CMK (cell line): ENCODE measurements at regions not wholly inside any gene's neighbourhood (a gene's known extent, or its start where the extent isn't known, plus 50 kb on each side); places are given as distances from the start of the nearest gene placed in this dataset.

ENCODE experiments used
- DNase-seq: peaks from one replicate; pipeline ENCODE4 v3.0.0-alpha.2; 2010; ENCODE audit warnings: low read depth

DNA sequence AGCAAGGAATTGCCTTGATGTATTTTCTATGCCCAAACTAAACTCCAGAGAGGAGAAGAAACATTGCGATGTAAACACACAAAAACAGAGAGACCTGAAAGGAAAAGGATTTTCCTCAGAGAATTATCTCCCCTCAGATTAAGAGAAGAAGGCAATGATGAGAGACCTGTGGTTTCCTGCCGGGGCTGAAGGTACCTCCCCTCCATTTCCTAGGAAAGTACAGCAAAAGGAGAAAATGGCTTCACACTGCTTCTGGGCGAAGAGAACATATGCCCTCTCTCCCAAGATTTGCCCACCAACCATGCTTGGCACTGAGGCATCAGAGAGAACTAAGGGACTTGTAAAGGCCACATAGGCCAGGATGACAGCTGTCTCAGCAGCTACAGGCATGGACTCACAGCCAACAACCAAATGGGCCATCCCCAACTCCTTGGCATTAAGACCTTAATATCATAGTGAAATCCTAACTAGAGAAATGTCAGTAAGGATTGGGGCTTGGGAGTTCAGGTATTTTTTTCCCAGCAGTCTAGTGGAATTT lies 523.0 kb downstream of the PTPRC start:
- DNase-seq = no peak

DNA sequence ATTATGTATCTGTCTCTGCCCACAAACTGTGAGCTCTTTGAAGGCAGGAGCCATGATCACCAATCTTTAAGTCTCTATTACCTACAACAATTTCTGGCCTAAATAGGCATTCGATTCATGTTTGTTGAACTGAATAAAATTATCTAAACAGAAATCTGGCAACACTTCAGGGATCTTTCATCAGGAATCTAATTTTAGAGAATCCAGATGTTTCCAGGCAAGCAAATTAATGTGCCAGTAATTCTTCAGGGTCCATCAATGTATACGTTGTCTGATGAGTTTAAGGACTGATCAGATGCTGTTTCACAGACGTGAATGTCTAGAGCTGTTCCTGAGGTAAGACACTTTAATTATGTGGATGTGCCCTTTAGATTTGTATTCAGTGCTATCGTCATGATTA lies 524.4 kb downstream of the PTPRC start:
- DNase-seq = no peak

DNA sequence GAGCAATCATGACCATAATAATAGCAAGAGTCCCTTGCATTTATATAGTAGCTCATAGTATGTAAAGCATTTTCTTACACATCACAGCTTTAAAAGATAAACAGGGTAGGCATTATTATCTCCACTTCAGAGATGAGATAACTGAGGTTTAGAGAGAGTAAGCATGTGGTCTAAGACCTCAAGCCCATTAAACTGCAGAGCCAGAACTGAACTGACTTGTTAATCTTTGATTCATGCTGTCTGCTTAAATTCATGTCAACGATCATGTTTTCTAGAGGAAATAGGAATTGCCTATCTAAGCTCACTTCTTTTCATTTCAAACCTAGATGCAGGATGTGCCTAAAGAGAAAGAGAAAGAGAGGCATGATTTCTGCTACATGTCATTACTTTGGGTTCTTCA lies 524.8 kb downstream of the PTPRC start:
- no peak for DNase-seq

DNA sequence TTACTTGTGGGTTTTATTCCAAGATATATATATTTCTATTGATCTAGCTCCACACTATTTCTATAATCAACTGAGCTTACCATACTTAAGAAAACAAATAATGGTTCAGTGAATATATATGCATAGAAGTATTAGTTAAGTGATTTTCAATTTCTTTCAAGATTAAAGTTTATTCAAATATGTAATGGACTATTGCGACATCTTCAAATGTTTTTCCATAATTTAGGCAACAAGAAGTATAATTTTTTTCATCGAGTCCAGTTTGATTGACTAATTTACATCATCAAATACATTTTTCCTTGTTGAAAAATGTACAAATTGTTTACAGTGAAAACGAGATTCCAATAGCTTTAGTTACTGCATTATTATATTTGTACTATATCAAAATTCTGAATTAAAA lies 528.6 kb downstream of the PTPRC start:
- DNase-seq = no peak

DNA sequence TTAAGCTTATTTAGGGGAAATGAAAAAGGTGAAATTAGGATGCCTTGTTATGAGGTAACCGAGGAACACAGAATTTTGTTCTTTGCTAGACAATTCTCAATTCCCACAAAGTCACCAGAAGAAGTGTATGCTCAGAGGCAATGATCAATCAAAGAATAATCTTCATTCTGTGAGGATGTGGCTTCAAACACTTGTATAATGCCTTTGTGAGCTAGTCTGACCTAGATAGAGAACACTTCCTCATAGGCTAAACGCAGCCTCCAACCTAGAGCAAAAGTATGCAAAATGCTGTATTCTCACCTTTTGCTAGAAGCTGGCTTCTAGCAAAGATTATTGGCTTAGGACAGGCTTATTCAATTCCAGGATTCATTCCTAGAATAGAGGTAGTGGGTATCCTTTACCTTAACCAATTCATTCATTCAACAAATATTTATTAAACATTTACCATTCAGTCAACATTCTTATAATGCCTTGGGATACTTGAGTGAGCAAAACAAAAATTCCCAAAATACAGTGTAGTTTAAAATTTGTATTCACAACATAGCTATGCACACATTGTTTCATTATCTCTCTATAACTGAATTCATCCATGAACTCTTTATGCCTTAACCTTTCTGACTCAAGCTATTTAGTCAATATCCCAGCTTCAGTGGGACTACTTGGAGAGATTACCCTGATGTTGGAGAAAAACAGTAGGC lies 530.2 kb downstream of the PTPRC start:
- no peak for DNase-seq

DNA sequence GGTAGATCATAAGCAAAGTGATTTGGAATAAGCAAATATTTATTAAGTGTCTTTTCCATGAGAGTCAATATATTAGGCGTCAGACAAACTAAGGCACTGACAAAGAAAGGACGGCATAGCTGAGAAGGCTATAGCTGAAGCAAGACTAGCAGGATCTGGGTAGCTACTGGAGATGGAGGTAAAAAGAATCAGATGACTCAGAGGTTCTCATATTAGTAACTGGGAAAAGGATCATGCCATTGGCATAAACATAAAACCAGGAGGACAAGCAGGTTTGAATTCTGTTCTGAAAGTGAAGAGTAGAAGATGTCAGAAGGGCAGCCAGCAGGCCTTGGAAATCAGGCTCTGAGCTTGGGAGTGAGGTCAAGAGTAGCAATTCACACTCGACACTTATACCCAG lies 531.9 kb downstream of the PTPRC start:
- no peak for DNase-seq

DNA sequence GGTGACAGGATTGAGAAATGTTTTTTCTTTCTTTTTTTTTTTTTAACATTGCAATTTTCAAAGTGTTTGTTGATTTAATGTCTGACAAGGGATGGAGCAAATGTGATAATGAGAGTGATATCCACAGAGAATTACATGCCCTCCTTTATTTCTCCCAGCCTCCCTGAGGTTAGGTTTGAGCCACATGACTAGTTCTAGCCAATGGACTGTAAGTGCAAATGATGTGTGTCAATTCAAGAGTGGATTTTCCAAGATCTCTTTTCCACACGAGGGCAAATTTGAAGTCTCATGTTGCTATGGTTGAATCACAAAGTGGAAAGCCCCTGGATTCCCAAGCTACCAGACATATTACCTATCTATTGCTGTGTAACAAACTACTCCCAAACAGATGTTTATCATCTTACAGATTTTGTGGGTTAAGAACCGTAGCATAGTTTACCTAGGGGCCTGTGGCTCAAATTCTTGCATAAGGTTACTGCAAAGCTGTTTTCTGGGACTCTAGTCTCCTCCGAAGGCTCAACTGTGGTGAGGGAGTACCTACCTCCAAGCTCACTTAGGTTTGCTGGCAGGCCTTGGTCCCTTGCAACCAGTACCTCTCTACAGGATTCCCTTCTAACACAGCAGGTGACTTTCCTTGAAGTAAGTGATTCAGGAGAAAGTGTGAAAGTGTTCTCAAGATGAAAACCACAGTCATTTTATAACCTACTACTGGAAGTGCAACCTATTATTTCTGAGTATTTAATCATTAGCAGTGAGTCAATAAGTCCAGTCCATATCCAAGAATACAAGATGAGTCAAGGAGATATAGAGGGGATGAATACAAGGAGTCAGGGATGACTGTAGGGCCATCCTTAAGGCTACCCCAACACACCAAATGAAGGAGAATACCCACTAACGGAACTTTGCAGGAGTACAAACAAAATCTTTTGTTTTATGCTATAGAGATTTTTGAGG lies 533.6 kb downstream of the PTPRC start:
- no peak for DNase-seq

DNA sequence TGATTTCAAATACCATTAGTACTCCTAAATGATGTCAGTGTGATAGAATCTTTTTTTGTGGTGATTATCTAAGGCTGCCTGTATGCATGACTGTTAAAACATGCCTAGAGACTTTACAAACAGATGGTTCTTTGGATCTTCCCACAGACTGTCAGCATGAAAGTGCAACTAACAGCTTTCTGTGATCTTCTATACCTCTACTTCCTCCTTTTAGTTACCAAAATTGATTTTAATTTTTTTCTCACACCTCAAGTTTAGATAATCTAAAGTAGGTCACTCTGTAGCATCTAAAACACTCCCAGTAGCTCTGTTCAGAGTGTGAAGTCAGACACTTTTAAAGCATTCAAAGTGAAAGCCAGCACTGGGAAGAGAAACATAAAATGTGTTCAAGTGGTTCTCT lies 534.5 kb downstream of the PTPRC start:
- DNase-seq = peak; percentile 33

DNA sequence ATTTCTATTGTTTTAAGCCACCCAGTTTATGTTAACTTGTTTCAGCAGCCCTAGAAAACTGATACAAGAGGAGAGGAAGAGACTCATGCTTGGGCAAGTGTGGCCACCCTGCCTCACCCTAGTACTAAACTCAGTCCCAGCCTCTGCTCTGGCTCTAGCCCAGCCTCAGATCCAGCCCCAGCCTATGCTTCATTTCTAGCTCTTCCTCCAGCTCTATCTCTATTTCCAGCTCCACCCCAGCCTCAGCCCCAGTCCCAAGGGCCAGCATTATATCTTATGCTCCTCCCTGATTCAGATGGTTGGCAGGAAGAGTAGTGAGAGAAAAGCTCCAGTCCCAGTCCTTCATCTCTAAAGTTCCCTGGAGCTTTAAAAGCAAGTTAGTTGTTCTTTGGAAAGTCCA lies 535.5 kb downstream of the PTPRC start:
- DNase-seq = no peak

DNA sequence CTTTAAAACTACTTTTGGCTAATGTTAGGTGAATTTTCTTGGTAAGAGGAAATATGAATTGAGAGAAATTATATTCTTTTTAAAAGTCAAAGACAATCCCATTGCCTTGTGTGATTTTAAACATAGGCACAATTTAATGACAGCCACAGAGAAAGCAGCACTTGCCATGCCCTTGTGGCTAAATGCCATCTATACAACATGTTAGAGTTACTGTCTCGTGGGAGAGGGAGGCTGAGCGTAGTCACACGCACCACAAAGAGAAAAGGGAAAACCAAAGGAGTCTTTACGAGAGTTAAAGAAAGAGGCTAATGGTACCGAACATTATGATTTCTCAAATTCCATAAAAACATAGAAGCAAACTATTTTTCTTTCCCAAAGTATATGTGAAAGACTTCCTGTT lies 537.9 kb downstream of the PTPRC start:
- no peak for DNase-seq

DNA sequence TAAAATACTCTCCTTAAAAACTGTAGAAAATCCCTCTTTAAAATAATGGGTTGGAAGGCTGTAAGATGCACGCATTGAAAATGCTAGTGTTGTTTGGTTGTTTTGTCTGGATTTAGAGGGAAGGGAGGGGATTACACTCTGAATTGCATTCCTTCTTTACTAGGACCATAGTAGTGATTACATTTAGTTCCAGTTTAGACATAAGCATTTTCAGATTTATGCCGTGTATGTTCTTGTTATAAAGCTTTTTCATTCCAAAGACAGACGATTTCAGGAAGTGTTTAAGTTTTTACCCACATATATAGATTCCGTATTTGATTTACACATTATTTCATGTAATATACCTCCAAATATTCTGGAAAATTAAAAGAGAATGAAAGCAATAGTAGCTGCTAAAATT lies 538.4 kb downstream of the PTPRC start:
- no peak for DNase-seq

DNA sequence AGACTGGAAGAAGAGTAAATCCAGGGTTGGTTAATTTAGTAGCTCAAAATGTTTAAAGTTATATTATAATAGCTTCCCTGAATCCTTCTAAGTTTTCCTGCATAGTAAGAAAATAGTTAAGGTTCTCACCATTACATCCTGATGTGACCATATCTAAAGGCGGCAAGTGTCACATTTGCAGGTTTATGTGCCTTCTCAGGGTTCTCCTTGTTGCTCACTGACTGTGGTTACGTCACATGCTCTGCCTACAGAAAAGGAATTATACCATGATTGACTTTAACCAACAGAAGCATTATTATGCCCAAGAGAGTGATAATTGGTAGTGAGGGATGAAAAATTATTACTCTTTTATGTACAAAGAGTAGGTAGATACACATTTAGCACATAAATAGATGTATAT lies 539.8 kb downstream of the PTPRC start:
- no peak for DNase-seq

DNA sequence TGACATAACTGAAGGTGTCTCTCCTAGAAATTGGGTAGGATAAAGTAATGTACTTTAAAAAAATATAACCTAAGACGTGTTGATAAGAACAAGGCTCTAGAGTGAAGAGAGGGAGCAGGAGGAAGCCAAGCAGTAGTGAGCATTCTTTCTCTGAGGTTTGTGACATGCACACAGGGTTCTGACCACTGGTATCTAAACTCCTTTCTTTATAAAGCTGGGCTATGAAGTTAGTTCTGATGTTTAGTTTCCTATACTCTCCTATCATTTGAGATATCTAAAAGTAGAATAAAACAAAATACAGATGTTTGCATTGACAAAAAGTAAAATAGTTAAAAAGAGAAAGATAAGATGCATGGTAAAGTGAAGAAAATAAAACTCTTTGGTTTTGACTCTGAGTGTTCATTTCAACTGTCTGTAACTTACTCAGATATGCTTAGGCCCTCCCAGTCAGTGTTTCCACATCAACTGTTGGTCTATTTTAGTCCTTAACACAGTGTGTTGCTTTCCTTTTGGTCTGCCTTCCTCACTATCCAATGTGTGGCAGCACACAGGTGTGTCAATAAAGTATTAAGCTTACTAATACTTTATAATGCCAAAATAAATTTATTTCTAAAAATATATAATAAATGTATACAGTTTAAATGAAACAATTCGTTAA lies 543.5 kb downstream of the PTPRC start:
- DNase-seq = no peak

DNA sequence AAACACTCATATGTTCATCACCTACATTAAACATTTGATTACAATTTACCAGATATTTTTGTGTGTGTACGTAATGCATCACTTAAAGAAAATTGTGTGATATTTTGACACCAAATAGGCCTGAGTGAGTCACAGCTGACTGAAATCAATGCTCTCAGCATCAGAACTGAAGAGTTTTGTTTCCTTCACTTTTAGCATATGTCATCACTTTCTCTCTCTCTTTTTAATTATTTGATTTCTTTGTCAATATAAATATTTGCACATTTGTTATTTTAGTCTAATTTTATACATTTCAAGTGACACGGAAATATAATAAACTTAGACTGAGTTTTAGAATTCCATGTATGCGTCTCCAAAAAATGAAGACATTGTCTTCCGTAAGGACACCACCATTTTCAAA lies 545.3 kb downstream of the PTPRC start:
- no peak for DNase-seq

DNA sequence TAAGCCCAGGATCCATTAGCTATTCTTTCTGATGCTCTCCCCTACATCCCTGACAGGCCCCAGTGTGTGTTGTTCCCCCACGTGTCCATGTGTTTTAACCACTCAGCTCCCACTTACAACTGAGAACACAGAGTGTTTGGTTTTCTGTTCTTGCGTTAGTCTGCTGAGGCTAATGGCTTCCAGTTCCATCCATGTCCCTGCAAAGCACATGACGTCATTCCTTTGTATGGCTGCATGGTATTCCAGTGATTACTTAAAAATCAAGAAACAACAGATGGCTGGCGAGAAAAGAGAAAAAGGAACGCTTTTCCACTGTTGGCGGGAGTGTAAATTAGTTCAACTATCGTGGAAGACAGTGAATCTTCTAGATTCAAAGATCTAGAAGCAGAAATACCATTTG lies 556.0 kb downstream of the PTPRC start:
- no peak for DNase-seq

DNA sequence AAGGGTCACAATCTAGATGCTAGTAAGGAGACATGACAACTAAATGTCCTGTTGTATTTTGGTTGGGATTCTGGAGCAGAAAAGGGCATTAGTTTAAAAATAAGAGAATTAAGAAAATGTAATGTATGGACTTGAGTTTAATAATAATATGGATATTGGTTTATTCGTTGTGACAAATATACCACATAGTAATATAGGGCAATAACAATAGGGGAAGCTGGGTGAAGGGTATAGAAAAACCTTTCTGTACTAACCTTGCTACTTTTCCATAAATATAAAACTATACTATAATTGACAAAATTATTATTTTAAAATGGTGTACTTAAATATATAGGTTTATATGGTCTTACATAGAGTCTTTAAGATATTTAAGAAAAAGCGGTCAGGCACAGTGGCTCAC lies 558.9 kb downstream of the PTPRC start:
- DNase-seq = no peak

DNA sequence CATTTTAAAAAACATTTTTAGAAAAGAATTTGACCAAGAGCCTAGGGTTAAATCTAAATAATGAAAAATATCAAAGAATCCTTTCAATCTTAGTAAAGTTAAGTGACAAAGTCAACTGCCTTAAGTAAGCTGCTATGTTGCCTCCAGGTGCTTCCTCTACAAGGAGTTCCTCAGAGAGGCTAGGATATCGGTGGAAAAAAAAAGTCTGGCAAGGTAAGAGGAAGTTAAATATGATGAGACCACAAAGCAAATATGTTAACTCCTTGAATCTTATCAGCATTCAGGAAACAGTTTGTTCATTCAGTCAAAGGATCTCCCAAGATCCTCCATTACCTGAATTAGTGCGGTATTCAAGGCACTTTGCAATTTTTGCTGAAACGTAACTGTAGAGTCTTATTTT lies 563.5 kb downstream of the PTPRC start:
- DNase-seq = no peak

DNA sequence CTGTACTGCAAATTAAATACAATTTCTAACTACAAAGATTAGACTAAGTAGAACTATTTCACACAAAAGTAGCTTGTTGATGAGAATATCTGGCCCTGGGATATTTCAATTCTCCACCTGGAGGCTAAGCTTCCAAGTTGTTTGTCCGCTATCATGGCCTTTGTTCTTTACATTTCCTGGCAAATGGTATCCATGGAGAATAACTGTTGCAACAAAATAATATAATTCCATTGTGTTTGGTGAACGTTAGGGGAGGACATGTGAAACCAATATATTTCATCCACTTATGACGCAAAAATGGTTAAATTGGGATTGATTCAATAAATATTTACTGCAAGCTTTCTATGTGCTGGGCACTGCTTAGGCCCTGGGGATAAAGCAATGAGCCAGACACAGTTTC lies 565.4 kb downstream of the PTPRC start:
- no peak for DNase-seq

DNA sequence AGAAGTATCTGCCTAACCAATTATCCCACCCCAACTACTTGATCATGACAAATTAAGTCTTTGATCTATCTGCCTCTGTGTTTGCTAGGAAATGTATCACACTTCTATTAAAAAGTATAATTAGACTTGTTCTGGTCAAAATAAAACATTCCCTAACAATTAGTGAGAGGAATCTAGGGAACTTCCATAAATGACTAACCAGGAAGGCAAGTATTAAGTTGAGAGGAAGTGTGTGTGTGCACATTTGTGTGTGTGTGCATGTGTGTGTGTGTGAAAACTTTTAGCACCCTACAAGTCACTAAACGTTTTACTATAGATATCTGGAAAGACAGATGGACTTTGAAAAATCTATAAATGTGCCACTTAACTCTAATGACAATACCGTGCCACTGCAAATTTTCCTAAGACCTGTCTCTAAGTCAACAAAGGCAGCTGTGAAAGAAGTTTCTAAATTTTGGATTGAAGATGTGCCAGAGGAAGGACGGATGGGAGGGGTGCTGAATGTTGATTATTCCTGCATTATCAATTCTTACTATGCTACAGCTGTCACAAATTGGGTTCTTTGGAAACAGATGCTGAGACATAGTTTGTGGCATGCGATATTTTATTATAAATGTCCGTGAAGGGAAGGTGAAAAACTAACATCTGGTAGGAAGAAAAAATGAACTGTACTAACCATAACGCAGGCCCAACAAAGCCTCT lies 567.1 kb downstream of the PTPRC start:
- no peak for DNase-seq

DNA sequence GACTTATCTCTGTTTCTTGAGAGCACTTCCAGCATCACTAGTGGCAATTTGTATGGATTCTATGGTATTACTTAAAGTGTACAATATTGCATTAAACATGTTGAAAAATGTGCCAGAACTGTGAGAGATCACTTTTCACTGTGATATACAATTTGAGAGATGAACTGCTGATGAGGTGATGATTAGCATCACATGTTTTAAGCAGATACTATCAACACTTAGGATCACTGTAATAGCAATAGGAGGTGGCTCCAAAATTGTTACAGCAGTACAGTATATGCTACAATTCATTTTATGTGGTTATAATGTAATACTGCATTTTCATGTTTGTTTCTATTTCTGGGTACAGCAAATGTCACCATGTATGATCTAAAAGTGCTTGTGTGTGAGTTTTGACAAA lies 570.0 kb downstream of the PTPRC start:
- DNase-seq = no peak

DNA sequence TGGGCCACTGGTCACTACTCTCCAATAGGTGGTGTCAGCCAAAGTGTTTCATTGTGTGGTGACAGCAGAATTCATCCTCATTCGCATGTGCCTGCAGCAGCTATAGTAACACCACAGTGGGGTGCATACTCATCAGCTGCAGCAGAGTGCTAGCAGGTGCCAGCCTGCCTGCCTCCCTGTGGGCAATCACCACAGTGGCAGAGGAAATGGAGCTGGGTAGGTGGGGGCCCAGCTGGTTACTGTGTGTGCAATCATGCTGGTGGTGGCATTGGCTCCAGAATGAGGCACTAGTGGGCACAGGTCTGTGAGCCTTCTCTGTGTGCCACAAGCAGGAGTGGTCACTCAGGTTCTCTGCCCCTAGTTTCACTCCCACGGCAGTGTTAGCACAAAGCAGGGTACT lies 579.2 kb downstream of the PTPRC start:
- no peak for DNase-seq

DNA sequence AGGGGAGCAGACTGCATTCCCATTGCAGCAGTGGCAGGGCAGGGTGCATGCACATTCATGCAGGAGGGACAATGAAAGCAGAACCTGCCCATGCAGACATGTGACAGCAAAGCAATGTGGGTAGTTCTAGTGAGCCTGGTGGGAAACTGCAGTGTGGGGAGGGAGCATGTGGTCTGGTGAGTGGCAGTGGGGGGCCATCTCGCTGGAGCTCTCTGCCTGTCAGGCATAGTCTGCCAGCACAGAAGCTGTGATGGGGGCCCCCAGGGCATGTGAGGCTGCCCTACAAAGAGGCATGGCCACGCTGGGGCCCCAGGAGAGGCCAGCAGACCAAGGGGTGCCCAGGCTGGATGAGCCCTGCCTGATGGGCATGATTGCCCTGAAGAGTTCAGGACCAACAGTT lies 579.7 kb downstream of the PTPRC start:
- DNase-seq = no peak
